Astrocyte (in vitro differentiated cells and primary cell): ENCODE measurements at regions not wholly inside any gene's neighbourhood (a gene's known extent, or its start where the extent isn't known, plus 50 kb on each side); places are given as distances from the start of the nearest gene placed in this dataset.

Source experiments
- DNase-seq: peaks from one replicate; pipeline ENCODE4 v3.0.0-alpha.2; 2010; ENCODE audit warnings: low read depth
- FAIRE-seq: peaks from 2 replicates; lab custom pipeline; 2011; peaks lifted over from hg19 to GRCh38; lab: Jason Lieb, UNC
- H2AFZ ChIP-seq: 2 replicates; pipeline ENCODE4 v1.6.0; 2012; ENCODE audit warnings: low read depth, low read length, inconsistent platforms
- H3K27ac ChIP-seq: 2 replicates; pipeline ENCODE4 v1.5.1; 2011; ENCODE audit warnings: low read depth, low read length, inconsistent platforms
- H3K27me3 ChIP-seq: 2 replicates; pipeline ENCODE4 v1.6.0; 2011; ENCODE audit warnings: low read length, inconsistent platforms; ENCODE audit not compliant: insufficient read depth
- H3K36me3 ChIP-seq: 2 replicates; pipeline ENCODE4 v1.5.1; 2011; ENCODE audit warnings: low read length, inconsistent platforms; ENCODE audit not compliant: insufficient read depth
- H3K4me1 ChIP-seq: 2 replicates; pipeline ENCODE4 v1.5.1; 2011; ENCODE audit warnings: low read length, inconsistent platforms; ENCODE audit not compliant: insufficient read depth
- H3K4me2 ChIP-seq: 2 replicates; pipeline ENCODE4 v1.6.0; 2012; ENCODE audit warnings: low read length, inconsistent platforms
- H3K4me3 ChIP-seq: 2 replicates; pipeline ENCODE4 v1.5.1; 2011; ENCODE audit warnings: low read depth, mild to moderate bottlenecking, low read length, inconsistent platforms; ENCODE audit not compliant: insufficient read depth
- H3K79me2 ChIP-seq: 2 replicates; pipeline ENCODE4 v1.6.0; 2012; ENCODE audit warnings: mild to moderate bottlenecking, low read length, inconsistent platforms; ENCODE audit not compliant: insufficient read depth
- H3K9ac ChIP-seq: 2 replicates; pipeline ENCODE4 v1.6.0; 2012; ENCODE audit warnings: mild to moderate bottlenecking, low read length, inconsistent platforms
- H3K9me3 ChIP-seq: 2 replicates; pipeline ENCODE4 v1.5.1; 2012; ENCODE audit warnings: low read depth, mild to moderate bottlenecking, low read length, inconsistent platforms; ENCODE audit not compliant: insufficient read depth
- H4K20me1 ChIP-seq: 2 replicates; pipeline ENCODE4 v1.6.0; 2012; ENCODE audit warnings: low read length, inconsistent platforms; ENCODE audit not compliant: insufficient read depth
- H3K27ac Mint-ChIP-seq: one replicate; pipeline ENCODE4 v1.8.0; 2021; ENCODE audit warnings: mild to moderate bottlenecking, mixed read lengths; ENCODE audit not compliant: unreplicated experiment
- H3K27me3 Mint-ChIP-seq: one replicate; pipeline ENCODE4 v1.8.0; 2021; ENCODE audit warnings: low read depth, mixed read lengths; ENCODE audit not compliant: unreplicated experiment
- H3K36me3 Mint-ChIP-seq: one replicate; pipeline ENCODE4 v1.8.0; 2021; ENCODE audit warnings: low read depth, mixed read lengths; ENCODE audit not compliant: unreplicated experiment
- H3K4me1 Mint-ChIP-seq: one replicate; pipeline ENCODE4 v1.8.0; 2021; ENCODE audit warnings: low read depth, mixed read lengths; ENCODE audit not compliant: unreplicated experiment
- H3K4me3 Mint-ChIP-seq: one replicate; pipeline ENCODE4 v1.8.0; 2021; ENCODE audit warnings: mild to moderate bottlenecking, moderate library complexity, mixed read lengths; ENCODE audit not compliant: unreplicated experiment
- H3K9me3 Mint-ChIP-seq: one replicate; pipeline ENCODE4 v1.8.0; 2021; ENCODE audit warnings: mild to moderate bottlenecking, mixed read lengths; ENCODE audit not compliant: unreplicated experiment
- CTCF ChIP-seq: IDR thresholded peaks from 2 replicates; pipeline ENCODE4 v1.5.1; 2011; ENCODE audit warnings: low read depth, mild to moderate bottlenecking, inconsistent platforms, low read length, moderate library complexity; ENCODE audit not compliant: insufficient read depth
- EZH2 ChIP-seq: IDR thresholded peaks from 2 replicates; pipeline ENCODE4 v1.6.1; 2012; ENCODE audit warnings: mild to moderate bottlenecking, low read length, inconsistent platforms; ENCODE audit not compliant: insufficient read depth

- Histone ChIP-seq H3K4me2 (peak overlapping the region; percentile 1), H3K9ac (no peak overlapping the region), H4K20me1 (no peaks in the 10 kb centered on the region), H3K9me3 (no peaks in the 10 kb centered on the region), H3K27ac (no peak overlapping the region), H3K36me3 (no peaks in the 10 kb centered on the region), H3K4me3 (no peak overlapping the region), H3K4me1 (peaks cover 19% of the 10 kb centered on the region), H3K27me3 (no peaks in the 10 kb centered on the region), H3K79me2 (no peaks in the 10 kb centered on the region), H2AFZ (peak overlapping the region; percentile 41)
- peak; percentile 17 for FAIRE-seq
- H3K27ac Mint-ChIP-seq = no peak overlapping the region
- peaks cover 8% of the 10 kb centered on the region for H3K9me3 Mint-ChIP-seq
- H3K4me3 Mint-ChIP-seq = no peak overlapping the region
- TF ChIP-seq EZH2 = no peak
- no peak for TF ChIP-seq CTCF
- DNase-seq = no peak
- H3K4me1 Mint-ChIP-seq = peaks cover 22% of the 10 kb centered on the region
- no peaks in the 10 kb centered on the region for H3K27me3 Mint-ChIP-seq
- peaks cover 3% of the 10 kb centered on the region for H3K36me3 Mint-ChIP-seq
Measured at GRCh38 chr10:3484306-3485056, 300.5 kb downstream of the KLF6 start.

GRCh38 chr10:3482200-3482993, 302.6 kb downstream of the KLF6 start:
- peaks cover 8% of the 10 kb centered on the region for H3K9me3 Mint-ChIP-seq

More at GRCh38 chr10:3482200-3482993, 302.6 kb downstream of the KLF6 start:
- Histone ChIP-seq H3K36me3 (no peaks in the 10 kb centered on the region), H3K9me3 (no peaks in the 10 kb centered on the region), H3K4me3 (peak overlapping the region; percentile 31), H3K4me2 (peak overlapping the region; percentile 77), H3K4me1 (peaks cover 19% of the 10 kb centered on the region), H3K27me3 (no peaks in the 10 kb centered on the region), H4K20me1 (no peaks in the 10 kb centered on the region), H3K79me2 (no peaks in the 10 kb centered on the region), H2AFZ (peak overlapping the region; percentile 33), H3K9ac (peak overlapping the region; percentile 19), H3K27ac (peak overlapping the region; percentile 27)
- Mint-ChIP-seq H3K4me3 (no peak overlapping the region), H3K27me3 (no peaks in the 10 kb centered on the region), H3K36me3 (peaks cover 3% of the 10 kb centered on the region), H3K27ac (peak overlapping the region; percentile 34), H3K4me1 (peaks cover 29% of the 10 kb centered on the region)
- TF ChIP-seq CTCF (no peak), EZH2 (no peak)
- FAIRE-seq (peak; percentile 91), DNase-seq (peak; percentile 96)
